ENCODE measurements at regions not wholly inside any gene's neighbourhood (a gene's known extent, or its start where the extent isn't known, plus 50 kb on each side); places are given as distances from the start of the nearest gene placed in this dataset.

DNA sequence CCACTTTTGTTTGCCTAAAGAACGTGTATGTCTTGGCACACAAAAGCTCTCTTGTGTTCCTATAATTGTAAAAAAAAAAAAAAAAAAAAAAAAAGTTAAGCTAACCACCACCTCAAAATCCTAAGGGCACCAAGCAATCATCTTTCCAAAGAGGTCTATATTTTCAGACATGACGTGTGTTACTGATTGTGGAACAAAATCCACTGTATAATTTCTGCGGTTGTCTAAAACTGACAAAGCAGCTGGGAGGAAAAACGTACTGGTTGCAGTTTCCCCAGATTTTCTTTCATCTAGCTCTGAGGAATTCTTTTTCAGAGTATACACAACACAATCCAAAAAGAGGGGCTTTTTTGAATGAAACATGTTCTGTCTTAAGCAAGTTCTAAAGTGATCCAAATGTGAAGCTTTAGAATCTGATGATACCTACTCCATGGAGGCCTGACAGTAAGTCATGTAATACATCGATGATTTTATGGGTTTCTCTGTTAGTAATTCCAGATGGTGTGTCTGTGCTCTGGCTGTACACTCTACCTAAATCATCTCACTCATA lies 375.6 kb upstream of the NUDT12 start:
- Histone ChIP-seq H2AFZ (ENCODE audit: insufficient read depth, low read depth, low read length, poor library complexity, severe bottlenecking) (no peak overlapping the region), H3K4me2 (replicated peaks; ENCODE audit: low read depth, low read length, poor library complexity, severe bottlenecking) (no peak overlapping the region), H3K36me3 (replicated peaks in 1 of 2; ENCODE audit: control extremely low read depth in 1 of 2, control insufficient read depth in 1 of 2, extremely low read depth in 1 of 2, insufficient read depth in 2 of 2, low read length in 1 of 2) (no peaks in the 10 kb centered on the region), H3K9ac (ENCODE audit: low read length) (no peak overlapping the region), H3K4me3 (ENCODE audit: control extremely low read depth in 1 of 5, extremely low read depth in 1 of 5, insufficient read depth in 1 of 5, low read depth in 2 of 5, low read length in 4 of 5) (no peak overlapping the region), H3K27me3 (replicated peaks in 1 of 4; ENCODE audit: control extremely low read depth in 1 of 4, control insufficient read depth in 3 of 4, insufficient read depth in 4 of 4, low read length in 3 of 4) (no peaks in the 10 kb centered on the region), H3K9me3 (ENCODE audit: control extremely low read depth in 1 of 3, control insufficient read depth in 2 of 3, insufficient read depth in 1 of 3, low read length in 2 of 3) (no peaks in the 10 kb centered on the region), H3K79me2 (ENCODE audit: control insufficient read depth, insufficient read depth, low read length) (no peaks in the 10 kb centered on the region), H4K20me1 (ENCODE audit: control insufficient read depth, insufficient read depth, low read length, poor library complexity, severe bottlenecking) (no peaks in the 10 kb centered on the region), H3K27ac (ENCODE audit: low read length in 2 of 2) (no peak overlapping the region), H3K4me1 (ENCODE audit: control insufficient read depth in 2 of 2, insufficient read depth in 2 of 2, low read length in 2 of 2) (no peaks in the 10 kb centered on the region)
- no CpG with 5 or more reads among the region's 5 CpGs for WGBS (ENCODE audit: insufficient coverage)
- Mint-ChIP-seq H3K27me3 (no peaks in the 10 kb centered on the region), H3K27ac (no peak overlapping the region), H3K4me3 (no peak overlapping the region), H3K4me1 (no peaks in the 10 kb centered on the region), H3K9me3 (ENCODE audit: insufficient read depth) (no peaks in the 10 kb centered on the region)
- POLR2A ChIA-PET: no interaction called here
- DNase-seq (no peak), ATAC-seq (ENCODE audit: low read depth) (no peak)
- intact Hi-C loops (cut with micrococcal nuclease): no loop called here
- TF ChIP-seq EZH2 (IDR thresholded peaks at IDR 0.05; ENCODE audit: borderline replicate concordance, insufficient read depth, low read depth, low read length, poor library complexity, severe bottlenecking): no peak
- TF ChIP-seq, protein P1, sequence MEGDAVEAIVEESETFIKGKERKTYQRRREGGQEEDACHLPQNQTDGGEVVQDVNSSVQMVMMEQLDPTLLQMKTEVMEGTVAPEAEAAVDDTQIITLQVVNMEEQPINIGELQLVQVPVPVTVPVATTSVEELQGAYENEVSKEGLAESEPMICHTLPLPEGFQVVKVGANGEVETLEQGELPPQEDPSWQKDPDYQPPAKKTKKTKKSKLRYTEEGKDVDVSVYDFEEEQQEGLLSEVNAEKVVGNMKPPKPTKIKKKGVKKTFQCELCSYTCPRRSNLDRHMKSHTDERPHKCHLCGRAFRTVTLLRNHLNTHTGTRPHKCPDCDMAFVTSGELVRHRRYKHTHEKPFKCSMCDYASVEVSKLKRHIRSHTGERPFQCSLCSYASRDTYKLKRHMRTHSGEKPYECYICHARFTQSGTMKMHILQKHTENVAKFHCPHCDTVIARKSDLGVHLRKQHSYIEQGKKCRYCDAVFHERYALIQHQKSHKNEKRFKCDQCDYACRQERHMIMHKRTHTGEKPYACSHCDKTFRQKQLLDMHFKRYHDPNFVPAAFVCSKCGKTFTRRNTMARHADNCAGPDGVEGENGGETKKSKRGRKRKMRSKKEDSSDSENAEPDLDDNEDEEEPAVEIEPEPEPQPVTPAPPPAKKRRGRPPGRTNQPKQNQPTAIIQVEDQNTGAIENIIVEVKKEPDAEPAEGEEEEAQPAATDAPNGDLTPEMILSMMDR (IDR thresholded peaks at IDR 0.05): no peak
- CTCF ChIA-PET: no interaction called here

DNA sequence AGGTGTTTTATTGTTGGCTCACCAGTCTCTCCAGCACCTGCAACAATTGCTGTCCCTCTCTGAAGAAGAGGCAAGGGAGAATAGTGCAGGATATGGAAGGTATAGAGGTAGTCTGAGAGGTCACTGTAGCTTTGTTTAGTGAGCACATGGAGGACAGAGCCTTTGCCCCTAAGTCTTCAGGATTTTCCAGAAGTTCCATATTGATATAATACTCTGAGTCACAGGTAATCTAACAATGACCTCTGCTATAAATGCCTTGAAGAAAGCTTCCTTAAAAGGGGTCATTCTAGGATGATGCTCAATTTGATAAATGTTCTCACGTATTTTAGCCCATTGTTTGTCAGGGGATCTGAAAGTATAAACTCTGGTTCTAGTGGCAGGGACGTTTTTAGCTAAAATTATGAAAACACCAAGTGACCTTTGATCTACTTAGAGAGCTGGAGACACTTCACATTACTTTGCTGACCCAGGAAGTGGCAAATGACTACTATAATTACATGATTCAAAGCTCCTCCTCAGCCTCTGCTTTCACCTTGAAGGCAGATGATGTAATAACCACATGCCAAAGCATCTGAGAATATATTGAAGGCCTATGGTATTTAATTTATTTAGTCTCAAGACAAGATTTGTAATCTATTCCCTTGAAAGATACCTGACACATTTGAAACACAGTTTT lies 366.9 kb upstream of the NUDT12 start:
- Histone ChIP-seq H3K4me2 (replicated peaks; ENCODE audit: low read depth, low read length, poor library complexity, severe bottlenecking) (no peak overlapping the region), H3K4me3 (ENCODE audit: control extremely low read depth in 1 of 5, extremely low read depth in 1 of 5, insufficient read depth in 1 of 5, low read depth in 2 of 5, low read length in 4 of 5) (no peak overlapping the region), H3K9me3 (ENCODE audit: control extremely low read depth in 1 of 3, control insufficient read depth in 2 of 3, insufficient read depth in 1 of 3, low read length in 2 of 3) (no peaks in the 10 kb centered on the region), H4K20me1 (ENCODE audit: control insufficient read depth, insufficient read depth, low read length, poor library complexity, severe bottlenecking) (no peaks in the 10 kb centered on the region), H3K9ac (ENCODE audit: low read length) (no peak overlapping the region), H3K27ac (ENCODE audit: low read length in 2 of 2) (no peak overlapping the region), H3K4me1 (ENCODE audit: control insufficient read depth in 2 of 2, insufficient read depth in 2 of 2, low read length in 2 of 2) (no peaks in the 10 kb centered on the region), H3K36me3 (replicated peaks in 1 of 2; ENCODE audit: control extremely low read depth in 1 of 2, control insufficient read depth in 1 of 2, extremely low read depth in 1 of 2, insufficient read depth in 2 of 2, low read length in 1 of 2) (no peaks in the 10 kb centered on the region), H3K79me2 (ENCODE audit: control insufficient read depth, insufficient read depth, low read length) (no peaks in the 10 kb centered on the region), H3K27me3 (replicated peaks in 1 of 4; ENCODE audit: control extremely low read depth in 1 of 4, control insufficient read depth in 3 of 4, insufficient read depth in 4 of 4, low read length in 3 of 4) (no peaks in the 10 kb centered on the region), H2AFZ (ENCODE audit: insufficient read depth, low read depth, low read length, poor library complexity, severe bottlenecking) (no peak overlapping the region)
- 68% methylated on average over 2 of the region's 2 CpGs for WGBS (ENCODE audit: insufficient coverage)
- ATAC-seq (ENCODE audit: low read depth): no peak
- no peak for TF ChIP-seq EZH2 (IDR thresholded peaks at IDR 0.05; ENCODE audit: borderline replicate concordance, insufficient read depth, low read depth, low read length, poor library complexity, severe bottlenecking)
- TF ChIP-seq, protein P1 (IDR thresholded peaks at IDR 0.05): no peak
- H3K9me3 Mint-ChIP-seq (ENCODE audit: insufficient read depth): peaks cover 3% of the 10 kb centered on the region
- intact Hi-C loops (cut with micrococcal nuclease): no loop called here
- ChIA-PET POLR2A (no interaction called here), CTCF (no interaction called here)
- H3K27ac Mint-ChIP-seq: no peak overlapping the region
- H3K4me1 Mint-ChIP-seq: no peaks in the 10 kb centered on the region
- H3K4me3 Mint-ChIP-seq: no peak overlapping the region
- no peaks in the 10 kb centered on the region for H3K27me3 Mint-ChIP-seq
- DNase-seq: no peak
